GM21723 (cell line): ENCODE measurements at regions not wholly inside any gene's neighbourhood (a gene's known extent, or its start where the extent isn't known, plus 50 kb on each side); places are given as distances from the start of the nearest gene placed in this dataset.
"Not testable (repeated sequence)": the region's sequence is repeated elsewhere in the genome, so short reads cannot be mapped to it uniquely, and the experiment has no call there.

Experiments used
- ATAC-seq: cut with Tn5 transposase; IDR thresholded peaks from one replicate; pipeline ENCODE4 v1.9.1; 2021; ENCODE audit warnings: mild to moderate bottlenecking, moderate library complexity; ENCODE audit not compliant: unreplicated experiment

GRCh38 chr2:180699657-180700361 is 280.6 kb upstream of the UBE2E3 start:
- no peak for ATAC-seq

- ATAC-seq, result no peak
Observed at GRCh38 chr2:180698668-180699067, 281.7 kb upstream of the UBE2E3 start.

GRCh38 chr2:180695586-180696401 is 284.6 kb upstream of the UBE2E3 start:
- no peak for ATAC-seq

GRCh38 chr2:180694445-180695421 is 285.7 kb upstream of the UBE2E3 start:
- ATAC-seq, result no peak

GRCh38 chr2:180692322-180692721 is 288.1 kb upstream of the UBE2E3 start:
- no peak for ATAC-seq

- ATAC-seq, result not testable (repeated sequence)
Observed at GRCh38 chr2:180691855-180692223, 288.6 kb upstream of the UBE2E3 start.

- ATAC-seq, result not testable (repeated sequence)
Observed at GRCh38 chr2:180691186-180691854, 289.1 kb upstream of the UBE2E3 start.

- no peak for ATAC-seq
Observed at GRCh38 chr2:180690611-180691010, 289.8 kb upstream of the UBE2E3 start.

- ATAC-seq, result no peak
Observed at GRCh38 chr2:180682871-180683270, 297.5 kb upstream of the UBE2E3 start.

- no peak for ATAC-seq
Observed at GRCh38 chr2:180679693-180680092, 300.7 kb upstream of the UBE2E3 start.

- no peak for ATAC-seq
Observed at GRCh38 chr2:180678625-180678972, 301.8 kb upstream of the UBE2E3 start.

GRCh38 chr2:180677930-180678624 is 302.3 kb upstream of the UBE2E3 start:
- ATAC-seq, result no peak

GRCh38 chr2:180677200-180677599 is 303.2 kb upstream of the UBE2E3 start:
- no peak for ATAC-seq

GRCh38 chr2:180676520-180677025 is 303.8 kb upstream of the UBE2E3 start:
- no peak for ATAC-seq

- ATAC-seq, result no peak
Observed at GRCh38 chr2:180675170-180675569, 305.2 kb upstream of the UBE2E3 start.

- no peak for ATAC-seq
Observed at GRCh38 chr2:180672377-180672776, 308.0 kb upstream of the UBE2E3 start.

- no peak for ATAC-seq
Observed at GRCh38 chr2:180670302-180671003, 310.0 kb upstream of the UBE2E3 start.

GRCh38 chr2:180669016-180669415 is 311.4 kb upstream of the UBE2E3 start:
- no peak for ATAC-seq

- no peak for ATAC-seq
Observed at GRCh38 chr2:180664507-180664906, 315.9 kb upstream of the UBE2E3 start.
